ENCODE measurements at regions not wholly inside any gene's neighbourhood (a gene's known extent, or its start where the extent isn't known, plus 50 kb on each side); places are given as distances from the start of the nearest gene placed in this dataset.

DNA sequence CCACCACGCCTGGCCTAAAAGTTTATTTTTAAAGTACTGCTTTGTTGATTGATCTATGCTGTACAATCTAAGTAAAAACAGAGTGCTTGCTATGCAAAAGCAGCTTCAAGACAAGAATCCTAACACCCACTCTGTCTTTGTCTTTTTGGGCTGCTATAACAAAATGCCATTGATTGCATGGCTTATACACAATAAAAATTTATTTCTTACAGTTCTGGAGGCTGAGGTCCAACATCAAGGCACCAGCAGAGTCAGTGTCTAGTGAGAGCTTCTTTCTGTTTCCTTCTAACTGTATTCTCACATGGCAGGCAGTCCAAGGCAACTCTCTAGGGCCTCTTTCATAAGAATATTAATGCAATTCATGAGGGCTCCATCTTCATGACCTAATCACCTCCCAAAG, 63.6 kb upstream of the GJA5 start:
- no peak overlapping the region for H3K4me3 ChIP-seq (ENCODE audit: low read length)
- no peak for DNase-seq (ENCODE audit: low read depth)
- TF ChIP-seq, protein P1, sequence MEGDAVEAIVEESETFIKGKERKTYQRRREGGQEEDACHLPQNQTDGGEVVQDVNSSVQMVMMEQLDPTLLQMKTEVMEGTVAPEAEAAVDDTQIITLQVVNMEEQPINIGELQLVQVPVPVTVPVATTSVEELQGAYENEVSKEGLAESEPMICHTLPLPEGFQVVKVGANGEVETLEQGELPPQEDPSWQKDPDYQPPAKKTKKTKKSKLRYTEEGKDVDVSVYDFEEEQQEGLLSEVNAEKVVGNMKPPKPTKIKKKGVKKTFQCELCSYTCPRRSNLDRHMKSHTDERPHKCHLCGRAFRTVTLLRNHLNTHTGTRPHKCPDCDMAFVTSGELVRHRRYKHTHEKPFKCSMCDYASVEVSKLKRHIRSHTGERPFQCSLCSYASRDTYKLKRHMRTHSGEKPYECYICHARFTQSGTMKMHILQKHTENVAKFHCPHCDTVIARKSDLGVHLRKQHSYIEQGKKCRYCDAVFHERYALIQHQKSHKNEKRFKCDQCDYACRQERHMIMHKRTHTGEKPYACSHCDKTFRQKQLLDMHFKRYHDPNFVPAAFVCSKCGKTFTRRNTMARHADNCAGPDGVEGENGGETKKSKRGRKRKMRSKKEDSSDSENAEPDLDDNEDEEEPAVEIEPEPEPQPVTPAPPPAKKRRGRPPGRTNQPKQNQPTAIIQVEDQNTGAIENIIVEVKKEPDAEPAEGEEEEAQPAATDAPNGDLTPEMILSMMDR (conservative IDR thresholded peaks at IDR 0.05; ENCODE audit: low read length) = no peak

DNA sequence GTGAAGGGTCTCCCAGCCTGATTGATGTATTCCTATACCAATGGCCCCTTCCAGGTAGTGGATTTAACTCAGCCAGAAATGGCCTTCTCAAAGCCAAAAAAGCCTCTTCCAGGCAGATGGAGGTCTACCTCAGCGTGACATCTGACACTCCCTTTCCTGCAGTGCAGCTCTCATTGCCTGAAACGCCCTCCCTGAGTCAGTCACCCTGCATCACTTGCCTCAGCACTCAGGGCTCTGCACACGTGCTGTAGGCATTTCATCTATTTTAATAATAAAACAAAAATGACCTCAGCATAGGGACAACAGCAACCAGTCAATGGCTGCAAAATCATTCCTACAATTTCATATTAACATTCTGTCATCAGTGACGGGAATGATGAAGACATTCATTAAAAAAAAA, 64.4 kb upstream of the GJA5 start:
- TF ChIP-seq, protein P1 (conservative IDR thresholded peaks at IDR 0.05; ENCODE audit: low read length) = no peak
- no peak for DNase-seq (ENCODE audit: low read depth)
- no peak overlapping the region for H3K4me3 ChIP-seq (ENCODE audit: low read length)

DNA sequence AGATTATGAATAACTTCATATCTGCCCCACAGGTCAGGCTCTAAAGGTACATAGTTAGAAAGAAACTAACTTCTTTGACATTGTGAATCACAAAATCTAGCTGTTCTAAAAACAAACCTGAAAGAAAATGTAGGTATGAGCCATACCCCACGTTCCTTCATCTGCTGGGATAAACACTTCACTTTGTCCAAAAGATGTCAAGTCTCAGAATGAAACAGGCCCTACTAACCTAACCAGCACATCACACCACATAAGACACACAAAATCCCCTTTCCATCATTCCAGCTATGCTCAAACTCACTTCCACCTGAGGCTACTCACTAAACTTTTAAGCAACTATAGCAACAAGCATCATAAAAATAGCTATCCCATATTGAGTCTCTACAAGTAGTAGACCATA, 65.2 kb upstream of the GJA5 start:
- no peak overlapping the region for H3K4me3 ChIP-seq (ENCODE audit: low read length)
- TF ChIP-seq, protein P1 (conservative IDR thresholded peaks at IDR 0.05; ENCODE audit: low read length) = no peak
- no peak for DNase-seq (ENCODE audit: low read depth)

DNA sequence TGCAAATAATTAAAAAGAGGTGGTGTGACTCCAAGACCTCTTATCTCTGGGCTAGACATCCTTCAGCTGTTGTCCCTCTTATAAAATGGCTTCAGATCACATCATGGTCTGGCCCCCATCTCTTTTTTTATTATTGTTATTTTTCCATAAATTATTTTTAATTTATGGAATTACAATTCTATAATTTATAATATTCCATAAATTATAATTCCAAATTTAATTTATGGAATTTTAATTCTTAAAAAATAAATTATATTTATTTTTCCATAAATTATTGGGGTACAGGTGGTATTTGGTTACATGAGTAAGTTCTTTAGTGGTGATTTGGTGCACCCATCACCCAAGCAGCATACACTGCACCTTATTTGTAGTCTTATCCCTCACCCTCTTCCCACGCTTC, 65.9 kb upstream of the GJA5 start:
- H3K4me3 ChIP-seq (ENCODE audit: low read length) = no peak overlapping the region
- no peak for DNase-seq (ENCODE audit: low read depth)
- TF ChIP-seq, protein P1 (conservative IDR thresholded peaks at IDR 0.05; ENCODE audit: low read length) = no peak

DNA sequence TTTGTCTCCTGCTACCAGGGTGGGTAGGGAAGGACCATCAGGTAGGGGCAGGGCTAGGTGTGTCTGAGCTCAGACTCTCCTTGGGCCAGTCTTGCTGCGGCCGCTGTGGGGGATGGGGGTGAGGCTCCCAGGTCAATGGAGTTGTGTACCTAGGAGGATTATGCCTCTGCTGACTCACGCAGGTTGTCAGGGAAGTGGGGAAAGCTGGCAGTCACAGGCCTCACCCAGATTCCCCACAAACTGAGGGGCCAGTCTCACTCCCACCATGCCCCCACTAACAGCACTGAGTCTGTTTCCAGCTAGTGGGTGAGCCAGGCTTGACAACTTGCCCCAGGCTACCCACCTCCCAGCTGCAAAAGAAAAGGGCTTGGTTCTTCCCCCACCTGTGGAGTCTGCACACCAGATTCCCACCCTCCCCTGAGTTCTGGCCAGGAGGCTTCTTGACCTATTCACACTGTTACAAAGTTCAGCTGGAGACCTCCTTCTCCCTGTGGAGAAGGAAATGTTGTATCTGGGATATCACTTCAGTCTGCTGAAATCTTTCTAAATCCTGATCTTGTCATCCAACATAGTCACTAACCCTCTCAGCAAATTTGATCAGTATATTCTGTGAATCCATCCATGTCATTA, 69.2 kb upstream of the GJA8 start:
- no peak overlapping the region for H3K4me3 ChIP-seq (ENCODE audit: low read length)
- TF ChIP-seq, protein P1 (conservative IDR thresholded peaks at IDR 0.05; ENCODE audit: low read length) = no peak
- no peak for DNase-seq (ENCODE audit: low read depth)

DNA sequence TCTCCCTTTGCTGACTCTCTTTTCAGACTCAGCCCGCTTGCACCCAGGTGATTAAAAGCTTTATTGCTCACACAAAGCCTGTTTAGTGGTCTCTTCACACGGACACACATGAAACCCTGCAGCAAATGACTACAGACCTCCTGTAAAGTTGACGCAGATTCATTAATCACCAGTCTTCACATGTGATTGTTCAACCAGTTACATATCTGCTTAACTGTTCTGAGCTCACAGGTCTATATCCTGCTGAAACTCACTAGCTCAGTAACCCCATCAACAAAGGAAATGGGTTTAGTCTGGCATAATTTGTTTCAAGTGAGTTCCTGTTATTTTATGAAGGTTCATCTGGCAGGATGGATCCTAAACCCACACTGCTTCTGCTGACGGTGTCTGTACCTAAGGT, 68.4 kb upstream of the GJA8 start:
- no peak overlapping the region for H3K4me3 ChIP-seq (ENCODE audit: low read length)
- TF ChIP-seq, protein P1 (conservative IDR thresholded peaks at IDR 0.05; ENCODE audit: low read length) = no peak
- DNase-seq (ENCODE audit: low read depth) = no peak

DNA sequence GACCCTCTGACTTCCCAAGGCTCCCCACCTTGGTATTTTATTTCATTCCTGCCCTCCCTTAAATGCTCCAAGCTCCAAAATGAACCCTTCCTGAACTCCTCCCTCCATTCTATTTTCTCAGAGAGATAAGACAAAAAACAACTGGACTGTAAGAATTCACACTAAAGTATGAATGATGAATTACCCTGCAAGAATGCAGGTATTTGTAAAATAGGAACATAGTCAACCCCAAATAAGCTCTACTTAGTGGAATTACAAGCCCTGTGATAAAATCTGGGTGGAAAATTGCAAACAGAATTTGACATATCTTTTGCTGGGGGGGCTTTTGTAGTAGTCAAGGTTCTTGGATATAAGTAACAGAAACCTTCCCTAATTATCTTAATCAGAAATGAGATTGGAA, 67.8 kb upstream of the GJA8 start:
- TF ChIP-seq, protein P1 (conservative IDR thresholded peaks at IDR 0.05; ENCODE audit: low read length) = no peak
- no peak overlapping the region for H3K4me3 ChIP-seq (ENCODE audit: low read length)
- no peak for DNase-seq (ENCODE audit: low read depth)

Measured in AG10803 (cell line).